Panc1 (cell line): ENCODE measurements at regions not wholly inside any gene's neighbourhood (a gene's known extent, or its start where the extent isn't known, plus 50 kb on each side); places are given as distances from the start of the nearest gene placed in this dataset.

Experiments
- POLR2AphosphoS5 ChIP-seq: IDR thresholded peaks from 2 replicates; pipeline ENCODE4 v1.6.1; 2012; ENCODE audit warnings: mild to moderate bottlenecking, low read depth, low read length, moderate library complexity
- SIN3A ChIP-seq: IDR thresholded peaks from 2 replicates; pipeline ENCODE4 v1.6.1; 2012; ENCODE audit warnings: low read depth, mild to moderate bottlenecking, low read length, moderate library complexity, borderline replicate concordance; ENCODE audit not compliant: insufficient read depth
- TCF7L2 ChIP-seq: IDR thresholded peaks from 2 replicates; pipeline ENCODE4 v1.6.1; 2011; ENCODE audit warnings: mild to moderate bottlenecking, low read depth, low read length, inconsistent platforms
- TF ChIP-seq, protein P1 (sequence below): fragments of 450-650 bp; IDR thresholded peaks from 2 replicates; pipeline ENCODE4 v1.5.1; 2017; ENCODE audit warnings: mild to moderate bottlenecking
- TF ChIP-seq, protein P2 (sequence below), 2 experiments: IDR thresholded peaks; 2 replicates each; pipeline ENCODE4 v1.6.1; 2011 to 2012; ENCODE audit warnings: low read depth in 2 of 2, control low read depth in 1 of 2, low read length in 1 of 2, mild to moderate bottlenecking in 1 of 2, moderate library complexity in 1 of 2; ENCODE audit not compliant: insufficient read depth in 1 of 2

- TF ChIP-seq, protein P1, sequence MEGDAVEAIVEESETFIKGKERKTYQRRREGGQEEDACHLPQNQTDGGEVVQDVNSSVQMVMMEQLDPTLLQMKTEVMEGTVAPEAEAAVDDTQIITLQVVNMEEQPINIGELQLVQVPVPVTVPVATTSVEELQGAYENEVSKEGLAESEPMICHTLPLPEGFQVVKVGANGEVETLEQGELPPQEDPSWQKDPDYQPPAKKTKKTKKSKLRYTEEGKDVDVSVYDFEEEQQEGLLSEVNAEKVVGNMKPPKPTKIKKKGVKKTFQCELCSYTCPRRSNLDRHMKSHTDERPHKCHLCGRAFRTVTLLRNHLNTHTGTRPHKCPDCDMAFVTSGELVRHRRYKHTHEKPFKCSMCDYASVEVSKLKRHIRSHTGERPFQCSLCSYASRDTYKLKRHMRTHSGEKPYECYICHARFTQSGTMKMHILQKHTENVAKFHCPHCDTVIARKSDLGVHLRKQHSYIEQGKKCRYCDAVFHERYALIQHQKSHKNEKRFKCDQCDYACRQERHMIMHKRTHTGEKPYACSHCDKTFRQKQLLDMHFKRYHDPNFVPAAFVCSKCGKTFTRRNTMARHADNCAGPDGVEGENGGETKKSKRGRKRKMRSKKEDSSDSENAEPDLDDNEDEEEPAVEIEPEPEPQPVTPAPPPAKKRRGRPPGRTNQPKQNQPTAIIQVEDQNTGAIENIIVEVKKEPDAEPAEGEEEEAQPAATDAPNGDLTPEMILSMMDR = no peak
- TF ChIP-seq, protein P2, sequence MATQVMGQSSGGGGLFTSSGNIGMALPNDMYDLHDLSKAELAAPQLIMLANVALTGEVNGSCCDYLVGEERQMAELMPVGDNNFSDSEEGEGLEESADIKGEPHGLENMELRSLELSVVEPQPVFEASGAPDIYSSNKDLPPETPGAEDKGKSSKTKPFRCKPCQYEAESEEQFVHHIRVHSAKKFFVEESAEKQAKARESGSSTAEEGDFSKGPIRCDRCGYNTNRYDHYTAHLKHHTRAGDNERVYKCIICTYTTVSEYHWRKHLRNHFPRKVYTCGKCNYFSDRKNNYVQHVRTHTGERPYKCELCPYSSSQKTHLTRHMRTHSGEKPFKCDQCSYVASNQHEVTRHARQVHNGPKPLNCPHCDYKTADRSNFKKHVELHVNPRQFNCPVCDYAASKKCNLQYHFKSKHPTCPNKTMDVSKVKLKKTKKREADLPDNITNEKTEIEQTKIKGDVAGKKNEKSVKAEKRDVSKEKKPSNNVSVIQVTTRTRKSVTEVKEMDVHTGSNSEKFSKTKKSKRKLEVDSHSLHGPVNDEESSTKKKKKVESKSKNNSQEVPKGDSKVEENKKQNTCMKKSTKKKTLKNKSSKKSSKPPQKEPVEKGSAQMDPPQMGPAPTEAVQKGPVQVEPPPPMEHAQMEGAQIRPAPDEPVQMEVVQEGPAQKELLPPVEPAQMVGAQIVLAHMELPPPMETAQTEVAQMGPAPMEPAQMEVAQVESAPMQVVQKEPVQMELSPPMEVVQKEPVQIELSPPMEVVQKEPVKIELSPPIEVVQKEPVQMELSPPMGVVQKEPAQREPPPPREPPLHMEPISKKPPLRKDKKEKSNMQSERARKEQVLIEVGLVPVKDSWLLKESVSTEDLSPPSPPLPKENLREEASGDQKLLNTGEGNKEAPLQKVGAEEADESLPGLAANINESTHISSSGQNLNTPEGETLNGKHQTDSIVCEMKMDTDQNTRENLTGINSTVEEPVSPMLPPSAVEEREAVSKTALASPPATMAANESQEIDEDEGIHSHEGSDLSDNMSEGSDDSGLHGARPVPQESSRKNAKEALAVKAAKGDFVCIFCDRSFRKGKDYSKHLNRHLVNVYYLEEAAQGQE (IDR thresholded peaks at IDR 0.05; ENCODE audit: insufficient read depth in 1 of 2, low read depth in 2 of 2, low read length in 1 of 2) = no peak
- TF ChIP-seq POLR2AphosphoS5 (no peak), SIN3A (no peak), TCF7L2 (no peak)
These were observed 65.1 kb upstream of the LEKR1 start for GRCh38 chr3:156761007-156761406.
